ENCODE measurements at regions not wholly inside any gene's neighbourhood (a gene's known extent, or its start where the extent isn't known, plus 50 kb on each side); places are given as distances from the start of the nearest gene placed in this dataset.

- TF ChIP-seq CEBPZ (IDR thresholded peaks at IDR 0.05; ENCODE audit: low read depth, low read length) (no peak), TBL1XR1 (IDR thresholded peaks at IDR 0.05; ENCODE audit: low read depth, low read length) (peak; percentile 89; the same call in 1 of the 2 replicates), ATF3 (IDR thresholded peaks at IDR 0.05; ENCODE audit: borderline replicate concordance, extremely low read depth, low read depth, low read length) (no peak)
Measured at GRCh38 chr12:92403210-92404175, 257.8 kb upstream of the BTG1 start (continued).

GRCh38 chr12:92402415-92402814 is 256.8 kb upstream of the BTG1 start:
- intact Hi-C loops (cut with micrococcal nuclease; ENCODE audit: unreplicated experiment) = loop anchor here (5.0 kb wide), 2 partner anchors 215 to 370 kb away; no protein-coding TSS in a partner anchor
- no peaks in the 10 kb centered on the region; the same call in 1 of the 3 replicates for H3K9me3 ChIP-seq (replicated peaks; ENCODE audit: control insufficient read depth, insufficient read depth, low read length)
- ATAC-seq (no peak), FAIRE-seq (no peak), DNase-seq (ENCODE audit: low read depth, low spot score) (no peak)
- H3K79me2 ChIP-seq (ENCODE audit: control insufficient read depth, insufficient read depth, low read length) = no peaks in the 10 kb centered on the region; the same call in 1 of the 2 replicates
- H3K27ac ChIP-seq (ENCODE audit: control insufficient read depth, insufficient read depth) = peak overlapping the region; percentile 98
- TF ChIP-seq MTA2 (IDR thresholded peaks at IDR 0.05; ENCODE audit: low read depth) = no peak
- no peak for TF ChIP-seq YBX1 (IDR thresholded peaks at IDR 0.05)
- no peak for TF ChIP-seq NR2C2 (IDR thresholded peaks at IDR 0.05; ENCODE audit: borderline replicate concordance, control insufficient read depth, insufficient read length, low read depth)
- TF ChIP-seq IRF5 (IDR thresholded peaks at IDR 0.05; ENCODE audit: borderline replicate concordance) = no peak
- no peak for TF ChIP-seq RELB (IDR thresholded peaks at IDR 0.05; ENCODE audit: low read depth)
- TF ChIP-seq SPI1 (IDR thresholded peaks at IDR 0.05; ENCODE audit: borderline replicate concordance, insufficient read depth, low read depth, low read length) = 0 out of 2 replicates have a peak, but pooled peaks have one; percentile 4
- no peak for TF ChIP-seq MEF2A (IDR thresholded peaks at IDR 0.05; ENCODE audit: insufficient read depth, low read depth, low read length)
- in situ Hi-C loops (cut with MboI) = loop anchor here (5.0 kb wide), 1 partner anchor 255 kb away; the partner anchor contains the start of gene BTG1
- ChIA-PET CTCF (interaction anchor here (0.6 to 2.7 kb wide), 4 partner anchors 38 to 204 kb away, joined by 3 to 10 read pairs (median 4); no protein-coding TSS in a partner anchor), POLR2A (interaction anchor here (0.7 to 4.3 kb wide), 9 partner anchors 10 to 257 kb away, joined by 4 to 40 read pairs (median 7); partner anchors contain the start of gene BTG1), SMC1A (ENCODE audit: uncharacterized antibody, unreplicated experiment) (interaction anchor here (0.6 to 11.7 kb wide), 25 partner anchors 12 to 926 kb away, joined by 3 to 145 read pairs (median 5); partner anchors contain the start of gene BTG1), RAD21 (ENCODE audit: unreplicated experiment) (interaction anchor here (0.6 to 5.7 kb wide), 11 partner anchors 31 to 279 kb away, joined by 3 to 71 read pairs (median 16); partner anchors contain the start of gene BTG1)
- 0 out of 2 replicates have a peak overlapping the region, but pooled peaks have one; percentile 23 for H3K4me2 ChIP-seq (ENCODE audit: control insufficient read depth, insufficient read depth)
- no peaks in the 10 kb centered on the region for H3K27me3 ChIP-seq (replicated peaks in 1 of 2; ENCODE audit: control insufficient read depth in 2 of 2, insufficient read depth in 2 of 2, low read length in 1 of 2)
- H4K20me1 ChIP-seq (ENCODE audit: control insufficient read depth, insufficient read depth) = no peaks in the 10 kb centered on the region
- no TSS peak for BruUV-seq (replicated peaks)
- H3K36me3 ChIP-seq (ENCODE audit: control insufficient read depth in 2 of 2, insufficient read depth in 2 of 2, low read length in 1 of 2) = no peaks in the 10 kb centered on the region
- peaks cover 65% of the 10 kb centered on the region for H3K4me1 ChIP-seq (ENCODE audit: control insufficient read depth, insufficient read depth, low read length)
- WGBS (ENCODE audit: insufficient coverage, insufficient replicate concordance, low lambda C conversion rate, missing lambda C conversion rate) = 3% methylated on average over 1 of the region's 1 CpG
- no peak overlapping the region for H3K9ac ChIP-seq (ENCODE audit: control insufficient read depth, insufficient read depth, low read length)
- H2AFZ ChIP-seq (ENCODE audit: control insufficient read depth, low read depth, low read length) = no peak overlapping the region
- H3K4me3 ChIP-seq = no peak overlapping the region

Measured in GM12878 (cell line).